GM12865 (cell line): ENCODE measurements at regions not wholly inside any gene's neighbourhood (a gene's known extent, or its start where the extent isn't known, plus 50 kb on each side); places are given as distances from the start of the nearest gene placed in this dataset.
"Not testable (repeated sequence)": the region's sequence is repeated elsewhere in the genome, so short reads cannot be mapped to it uniquely, and the experiment has no call there.

ENCODE experiments used
- DNase-seq: peaks from one replicate; pipeline ENCODE4 v3.0.0; 2010; ENCODE audit warnings: low read depth
- H3K4me3 ChIP-seq: 2 replicates; pipeline ENCODE4 v1.5.1; 2011; ENCODE audit warnings: mild to moderate bottlenecking, low read depth, low read length, control low read depth
- CTCF ChIP-seq: IDR thresholded peaks from 2 replicates; pipeline ENCODE4 v1.5.1; 2011; ENCODE audit warnings: low read length, control low read depth, low read depth, inconsistent platforms; ENCODE audit not compliant: insufficient read depth; ENCODE audit errors: missing control alignments

- H3K4me3 ChIP-seq = no peak overlapping the region
- no peak for TF ChIP-seq CTCF
- no peak for DNase-seq
These were observed 408.8 kb downstream of the NUP35 start for GRCh38 chr2:183533021-183533420.

GRCh38 chr2:183536290-183536689 lies 412.0 kb downstream of the NUP35 start:
- TF ChIP-seq CTCF = no peak
- H3K4me3 ChIP-seq = no peak overlapping the region
- no peak for DNase-seq

- no peak for TF ChIP-seq CTCF
- no peak for DNase-seq
- no peak overlapping the region for H3K4me3 ChIP-seq
These were observed 412.5 kb downstream of the NUP35 start for GRCh38 chr2:183536714-183537113.

GRCh38 chr2:183541766-183542165 lies 417.5 kb downstream of the NUP35 start:
- no peak for TF ChIP-seq CTCF
- no peak for DNase-seq
- H3K4me3 ChIP-seq = no peak overlapping the region

- no peak overlapping the region for H3K4me3 ChIP-seq
- DNase-seq = no peak
- TF ChIP-seq CTCF = no peak
These were observed 418.4 kb downstream of the NUP35 start for GRCh38 chr2:183542606-183543005.

GRCh38 chr2:183543222-183543621 lies 419.0 kb downstream of the NUP35 start:
- no peak for TF ChIP-seq CTCF
- no peak overlapping the region for H3K4me3 ChIP-seq

GRCh38 chr2:183543731-183544130 lies 419.5 kb downstream of the NUP35 start:
- no peak for TF ChIP-seq CTCF
- H3K4me3 ChIP-seq = no peak overlapping the region
- DNase-seq = peak; percentile 61

More at GRCh38 chr2:183543222-183543621, 419.0 kb downstream of the NUP35 start:
- DNase-seq = no peak

GRCh38 chr2:183546560-183547350 lies 422.5 kb downstream of the NUP35 start:
- not testable (repeated sequence) for H3K4me3 ChIP-seq, DNase-seq
